GM12878 (cell line): ENCODE measurements at regions not wholly inside any gene's neighbourhood (a gene's known extent, or its start where the extent isn't known, plus 50 kb on each side); places are given as distances from the start of the nearest gene placed in this dataset.

Source experiments
- ATAC-seq: fragments of 200-7000 bp; cut with Tn5 transposase; 3 replicates; pipeline ENCODE4 v1.9.1; 2020; ENCODE audit warnings: mild to moderate bottlenecking, moderate library complexity
- BruUV-seq: library from RNA; stranded (reverse); fragments of 400-500 nt; replicated peaks from 2 replicates; lab custom pipeline; 2021; lab: Mats Ljungman, UMichigan
- CTCF ChIA-PET: fragments of 300-600 bp; sonication (Branson Sonifier 250); formaldehyde crosslinking; extraction: SDS; loops from one replicate; lab custom pipeline; 2021; ENCODE audit warnings: inconsistent platforms; lab: Yijun Ruan, JAX
- POLR2A ChIA-PET: fragments of 350-600 bp; formaldehyde crosslinking; extraction: SDS; loops from one replicate; lab custom pipeline; 2021; ENCODE audit warnings: inconsistent platforms; lab: Charles Lee
- RAD21 ChIA-PET: fragments of 300-600 bp; sonication (Branson Sonifier 250); formaldehyde crosslinking; loops from one replicate; lab custom pipeline; 2023; ENCODE audit warnings: antibody characterized with exemption; ENCODE audit not compliant: unreplicated experiment; lab: Charles Lee
- SMC1A ChIA-PET: fragments of 300-600 bp; sonication (Branson Sonifier 250); formaldehyde crosslinking; loops from one replicate; lab custom pipeline; 2023; ENCODE audit not compliant: unreplicated experiment, uncharacterized antibody; lab: Charles Lee
- DNase-seq: peaks from one replicate; pipeline ENCODE4 v3.0.0-alpha.2; 2011; ENCODE audit warnings: low read depth, low spot score
- FAIRE-seq: peaks from 3 replicates; lab custom pipeline; 2011; peaks lifted over from hg19 to GRCh38; lab: Jason Lieb, UNC
- H2AFZ ChIP-seq: 2 replicates; pipeline ENCODE4 v1.6.0; 2011; ENCODE audit warnings: low read depth, low read length, control low read depth; ENCODE audit not compliant: control insufficient read depth
- H3K27ac ChIP-seq: 2 replicates; pipeline ENCODE4 v1.5.1; 2011; ENCODE audit warnings: control low read depth; ENCODE audit not compliant: control insufficient read depth, insufficient read depth
- H3K27me3 ChIP-seq, 2 experiments: replicated peaks in 1 of 2; 2 replicates each; pipeline versions ENCODE4 v1.6.0 to v1.6.1; 2011; ENCODE audit warnings: low read length in 1 of 2; ENCODE audit not compliant: control insufficient read depth in 2 of 2, insufficient read depth in 2 of 2
- H3K36me3 ChIP-seq, 2 experiments: 2 replicates each; pipeline ENCODE4 v1.5.1; 2011; ENCODE audit warnings: low read length in 1 of 2; ENCODE audit not compliant: control insufficient read depth in 2 of 2, insufficient read depth in 2 of 2
- H3K4me1 ChIP-seq: 2 replicates; pipeline ENCODE4 v1.6.1; 2011; ENCODE audit warnings: mild to moderate bottlenecking, low read length, moderate library complexity, mixed read lengths; ENCODE audit not compliant: control insufficient read depth, insufficient read depth
- H3K4me2 ChIP-seq: 2 replicates; pipeline ENCODE4 v1.6.0; 2011; ENCODE audit warnings: control low read depth; ENCODE audit not compliant: control insufficient read depth, insufficient read depth
- H3K4me3 ChIP-seq: fragments of 200-600 bp; sonication (generic); 2 replicates; pipeline ENCODE4 v1.5.1; 2016
- H3K79me2 ChIP-seq: 2 replicates; pipeline ENCODE4 v1.6.0; 2011; ENCODE audit warnings: low read length; ENCODE audit not compliant: control insufficient read depth, insufficient read depth
- H3K9ac ChIP-seq: 2 replicates; pipeline ENCODE4 v1.8.0; 2011; ENCODE audit warnings: low read length, control low read depth, mixed read lengths; ENCODE audit not compliant: control insufficient read depth, insufficient read depth
- H3K9me3 ChIP-seq: replicated peaks from 3 replicates; pipeline ENCODE4 v1.5.1; 2011; ENCODE audit warnings: mild to moderate bottlenecking, low read length; ENCODE audit not compliant: control insufficient read depth, insufficient read depth
- H4K20me1 ChIP-seq: 2 replicates; pipeline ENCODE4 v1.6.0; 2011; ENCODE audit not compliant: control insufficient read depth, insufficient read depth
- CREM ChIP-seq: IDR thresholded peaks from 2 replicates; pipeline ENCODE4 v1.6.1; 2014; ENCODE audit warnings: antibody characterized with exemption, low read depth
- FOXM1 ChIP-seq: IDR thresholded peaks from 2 replicates; pipeline ENCODE4 v1.6.1; 2012; ENCODE audit warnings: low read depth, mild to moderate bottlenecking, inconsistent platforms, low read length, moderate library complexity
- IRF5 ChIP-seq: fragments of 450-650 bp; IDR thresholded peaks from 2 replicates; pipeline ENCODE4 v1.6.1; 2017; ENCODE audit warnings: borderline replicate concordance
- JUND ChIP-seq: IDR thresholded peaks from 2 replicates; pipeline ENCODE4 v1.6.1; 2012; ENCODE audit warnings: low read depth, mild to moderate bottlenecking, low read length, improper control_type of control experiment, moderate library complexity
- KLF5 ChIP-seq: fragments of 450-650 bp; IDR thresholded peaks from 2 replicates; pipeline ENCODE4 v1.6.1; 2014; ENCODE audit warnings: mild to moderate bottlenecking; ENCODE audit not compliant: partially characterized antibody
- MYC ChIP-seq: IDR thresholded peaks from 2 replicates; pipeline ENCODE4 v1.6.1; 2011; ENCODE audit warnings: mild to moderate bottlenecking, low read length, moderate library complexity, inconsistent platforms; ENCODE audit not compliant: insufficient read depth, insufficient replicate concordance, insufficient read length, severe bottlenecking
- NFIC ChIP-seq: IDR thresholded peaks from 2 replicates; pipeline ENCODE4 v1.6.1; 2012; ENCODE audit warnings: low read depth, mild to moderate bottlenecking, inconsistent platforms, low read length, moderate library complexity
- NFXL1 ChIP-seq: fragments of 450-650 bp; IDR thresholded peaks from 2 replicates; pipeline ENCODE4 v1.6.1; 2017; ENCODE audit warnings: antibody characterized with exemption, mild to moderate bottlenecking, borderline replicate concordance
- RELA ChIP-seq: fragments of 450-650 bp; IDR thresholded peaks from 2 replicates; pipeline ENCODE4 v1.8.0; 2014; ENCODE audit warnings: borderline replicate concordance; ENCODE audit not compliant: partially characterized antibody
- RFX5 ChIP-seq: IDR thresholded peaks from 2 replicates; pipeline ENCODE4 v1.6.1; 2011; ENCODE audit warnings: low read depth, low read length, improper control_type of control experiment
- SMAD1 ChIP-seq: fragments of 450-650 bp; IDR thresholded peaks from 2 replicates; pipeline ENCODE4 v1.6.1; 2018; ENCODE audit warnings: mild to moderate bottlenecking, low read depth; ENCODE audit not compliant: partially characterized antibody
- SRF ChIP-seq, 2 experiments: IDR thresholded peaks; 2 replicates each; pipeline ENCODE4 v1.6.1; 2011; ENCODE audit warnings: low read depth in 2 of 2, low read length in 2 of 2, mild to moderate bottlenecking in 1 of 2, moderate library complexity in 1 of 2
- STAT1 ChIP-seq: fragments of 450-650 bp; conservative IDR thresholded peaks from 2 replicates; pipeline ENCODE4 v1.6.1; 2014; ENCODE audit warnings: antibody characterized with exemption, mild to moderate bottlenecking
- SUPT20H ChIP-seq: IDR thresholded peaks from 2 replicates; pipeline ENCODE4 v1.6.1; 2011; ENCODE audit warnings: low read depth, mild to moderate bottlenecking, low read length, moderate library complexity, borderline replicate concordance; ENCODE audit not compliant: control insufficient read depth
- TAF1 ChIP-seq: IDR thresholded peaks from 2 replicates; pipeline ENCODE4 v1.6.1; 2011; ENCODE audit warnings: mild to moderate bottlenecking, low read depth, low read length, borderline replicate concordance
- WGBS: methylation state at CpG from one replicate; pipeline ENCODE4 v1.1.6; 2016; ENCODE audit warnings: low lambda C conversion rate; ENCODE audit not compliant: insufficient replicate concordance, insufficient coverage; ENCODE audit errors: missing lambda C conversion rate; 5-methylcytosine and 5-hydroxymethylcytosine counted together
- in situ Hi-C: fragments of 300-500 bp; cut with MboI; formaldehyde crosslinking; loops from 9 replicates; pipeline ENCODE4 v1.14.3; 2018; ENCODE audit warnings: mixed read lengths
- intact Hi-C: fragments of 100-400 bp; cut with micrococcal nuclease; formaldehyde crosslinking; loops from one replicate; pipeline ENCODE4 v1.14.2; 2022; ENCODE audit not compliant: unreplicated experiment
- TF ChIP-seq, protein P1 (sequence below): IDR thresholded peaks from 2 replicates; pipeline ENCODE4 v1.6.1; 2011; ENCODE audit warnings: mild to moderate bottlenecking, low read depth, low read length, moderate library complexity; ENCODE audit not compliant: insufficient replicate concordance
- TF ChIP-seq, protein P2 (sequence below): fragments of 450-650 bp; IDR thresholded peaks from 2 replicates; pipeline ENCODE4 v1.6.1; 2018; ENCODE audit warnings: mild to moderate bottlenecking, low read depth, moderate library complexity; ENCODE audit not compliant: partially characterized antibody
- TF ChIP-seq, protein P3 (sequence below), 3 experiments: IDR thresholded peaks in 2 of 3; conservative IDR thresholded peaks in 1 of 3; 2 replicates each; pipeline ENCODE4 v1.5.1; 2011; ENCODE audit warnings: low read depth in 3 of 3, low read length in 3 of 3, mild to moderate bottlenecking in 3 of 3, control low read depth in 2 of 3, moderate library complexity in 2 of 3, inconsistent platforms in 1 of 3, mixed read lengths in 1 of 3; ENCODE audit not compliant: control insufficient read depth in 2 of 3, insufficient read depth in 1 of 3; ENCODE audit errors: extremely low read depth in 1 of 3

GRCh38 chr1:112769611-112770010 is 54.5 kb upstream of the PPM1J start:
- Histone ChIP-seq H3K9me3 (no peaks in the 10 kb centered on the region; the same call in 2 of the 3 replicates), H3K27me3 (0 out of 4 replicates have a peak, but pooled peaks cover 0 to 3% of the 10 kb centered on the region in 2 experiments), H3K4me1 (peaks cover 10% of the 10 kb centered on the region; the same call in 1 of the 2 replicates), H3K9ac (no peak overlapping the region), H3K79me2 (no peaks in the 10 kb centered on the region), H4K20me1 (no peaks in the 10 kb centered on the region), H3K4me3 (no peak overlapping the region), H3K4me2 (no peak overlapping the region; the same call in 1 of the 2 replicates), H3K36me3 (no peaks in the 10 kb centered on the region), H3K27ac (no peak overlapping the region), H2AFZ (no peak overlapping the region)
- ChIA-PET CTCF (no interaction called here), SMC1A (no interaction called here), RAD21 (no interaction called here), POLR2A (no interaction called here)
- WGBS: 64% methylated on average over 3 of the region's 4 CpGs
- ATAC-seq (no peak), FAIRE-seq (no peak), DNase-seq (no peak)
- BruUV-seq: no TSS peak
- intact Hi-C loops: no loop called here
- in situ Hi-C loops: no loop called here
- TF ChIP-seq NFIC (no peak), IRF5 (no peak), KLF5 (no peak), MYC (no peak), RELA (no peak), SRF (IDR thresholded peaks at IDR 0.05; ENCODE audit: low read depth in 2 of 2, low read length in 2 of 2) (no peak), RFX5 (no peak), SUPT20H (no peak), SMAD1 (no peak), TAF1 (no peak), FOXM1 (no peak), NFXL1 (no peak), STAT1 (no peak), CREM (no peak), JUND (no peak)
- TF ChIP-seq, protein P1, sequence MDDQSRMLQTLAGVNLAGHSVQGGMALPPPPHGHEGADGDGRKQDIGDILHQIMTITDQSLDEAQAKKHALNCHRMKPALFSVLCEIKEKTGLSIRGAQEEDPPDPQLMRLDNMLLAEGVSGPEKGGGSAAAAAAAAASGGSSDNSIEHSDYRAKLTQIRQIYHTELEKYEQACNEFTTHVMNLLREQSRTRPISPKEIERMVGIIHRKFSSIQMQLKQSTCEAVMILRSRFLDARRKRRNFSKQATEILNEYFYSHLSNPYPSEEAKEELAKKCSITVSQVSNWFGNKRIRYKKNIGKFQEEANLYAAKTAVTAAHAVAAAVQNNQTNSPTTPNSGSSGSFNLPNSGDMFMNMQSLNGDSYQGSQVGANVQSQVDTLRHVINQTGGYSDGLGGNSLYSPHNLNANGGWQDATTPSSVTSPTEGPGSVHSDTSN: no peak
- TF ChIP-seq, protein P2, sequence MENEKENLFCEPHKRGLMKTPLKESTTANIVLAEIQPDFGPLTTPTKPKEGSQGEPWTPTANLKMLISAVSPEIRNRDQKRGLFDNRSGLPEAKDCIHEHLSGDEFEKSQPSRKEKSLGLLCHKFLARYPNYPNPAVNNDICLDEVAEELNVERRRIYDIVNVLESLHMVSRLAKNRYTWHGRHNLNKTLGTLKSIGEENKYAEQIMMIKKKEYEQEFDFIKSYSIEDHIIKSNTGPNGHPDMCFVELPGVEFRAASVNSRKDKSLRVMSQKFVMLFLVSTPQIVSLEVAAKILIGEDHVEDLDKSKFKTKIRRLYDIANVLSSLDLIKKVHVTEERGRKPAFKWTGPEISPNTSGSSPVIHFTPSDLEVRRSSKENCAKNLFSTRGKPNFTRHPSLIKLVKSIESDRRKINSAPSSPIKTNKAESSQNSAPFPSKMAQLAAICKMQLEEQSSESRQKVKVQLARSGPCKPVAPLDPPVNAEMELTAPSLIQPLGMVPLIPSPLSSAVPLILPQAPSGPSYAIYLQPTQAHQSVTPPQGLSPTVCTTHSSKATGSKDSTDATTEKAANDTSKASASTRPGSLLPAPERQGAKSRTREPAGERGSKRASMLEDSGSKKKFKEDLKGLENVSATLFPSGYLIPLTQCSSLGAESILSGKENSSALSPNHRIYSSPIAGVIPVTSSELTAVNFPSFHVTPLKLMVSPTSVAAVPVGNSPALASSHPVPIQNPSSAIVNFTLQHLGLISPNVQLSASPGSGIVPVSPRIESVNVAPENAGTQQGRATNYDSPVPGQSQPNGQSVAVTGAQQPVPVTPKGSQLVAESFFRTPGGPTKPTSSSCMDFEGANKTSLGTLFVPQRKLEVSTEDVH: no peak
- TF ChIP-seq, protein P3, sequence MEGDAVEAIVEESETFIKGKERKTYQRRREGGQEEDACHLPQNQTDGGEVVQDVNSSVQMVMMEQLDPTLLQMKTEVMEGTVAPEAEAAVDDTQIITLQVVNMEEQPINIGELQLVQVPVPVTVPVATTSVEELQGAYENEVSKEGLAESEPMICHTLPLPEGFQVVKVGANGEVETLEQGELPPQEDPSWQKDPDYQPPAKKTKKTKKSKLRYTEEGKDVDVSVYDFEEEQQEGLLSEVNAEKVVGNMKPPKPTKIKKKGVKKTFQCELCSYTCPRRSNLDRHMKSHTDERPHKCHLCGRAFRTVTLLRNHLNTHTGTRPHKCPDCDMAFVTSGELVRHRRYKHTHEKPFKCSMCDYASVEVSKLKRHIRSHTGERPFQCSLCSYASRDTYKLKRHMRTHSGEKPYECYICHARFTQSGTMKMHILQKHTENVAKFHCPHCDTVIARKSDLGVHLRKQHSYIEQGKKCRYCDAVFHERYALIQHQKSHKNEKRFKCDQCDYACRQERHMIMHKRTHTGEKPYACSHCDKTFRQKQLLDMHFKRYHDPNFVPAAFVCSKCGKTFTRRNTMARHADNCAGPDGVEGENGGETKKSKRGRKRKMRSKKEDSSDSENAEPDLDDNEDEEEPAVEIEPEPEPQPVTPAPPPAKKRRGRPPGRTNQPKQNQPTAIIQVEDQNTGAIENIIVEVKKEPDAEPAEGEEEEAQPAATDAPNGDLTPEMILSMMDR (IDR thresholded peaks at IDR 0.05 in 2 of 3, conservative IDR thresholded peaks at IDR 0.05 in 1 of 3; ENCODE audit: control insufficient read depth in 2 of 3, extremely low read depth in 1 of 3, insufficient read depth in 1 of 3, low read depth in 3 of 3, low read length in 3 of 3): no peak
